Midbrain (tissue), 1 donor: ENCODE measurements at regions not wholly inside any gene's neighbourhood (a gene's known extent, or its start where the extent isn't known, plus 50 kb on each side); places are given as distances from the start of the nearest gene placed in this dataset.
A peak's percentile ranks its signal among the peaks of the same experiment; 100 is the strongest.
"Not testable (repeated sequence)": the region's sequence is repeated elsewhere in the genome, so short reads cannot be mapped to it uniquely, and the experiment has no call there.

ENCODE experiments used
- DNase-seq: peaks from one replicate; lab custom pipeline; 2025; lab: John Stamatoyannopoulos, UW

DNA sequence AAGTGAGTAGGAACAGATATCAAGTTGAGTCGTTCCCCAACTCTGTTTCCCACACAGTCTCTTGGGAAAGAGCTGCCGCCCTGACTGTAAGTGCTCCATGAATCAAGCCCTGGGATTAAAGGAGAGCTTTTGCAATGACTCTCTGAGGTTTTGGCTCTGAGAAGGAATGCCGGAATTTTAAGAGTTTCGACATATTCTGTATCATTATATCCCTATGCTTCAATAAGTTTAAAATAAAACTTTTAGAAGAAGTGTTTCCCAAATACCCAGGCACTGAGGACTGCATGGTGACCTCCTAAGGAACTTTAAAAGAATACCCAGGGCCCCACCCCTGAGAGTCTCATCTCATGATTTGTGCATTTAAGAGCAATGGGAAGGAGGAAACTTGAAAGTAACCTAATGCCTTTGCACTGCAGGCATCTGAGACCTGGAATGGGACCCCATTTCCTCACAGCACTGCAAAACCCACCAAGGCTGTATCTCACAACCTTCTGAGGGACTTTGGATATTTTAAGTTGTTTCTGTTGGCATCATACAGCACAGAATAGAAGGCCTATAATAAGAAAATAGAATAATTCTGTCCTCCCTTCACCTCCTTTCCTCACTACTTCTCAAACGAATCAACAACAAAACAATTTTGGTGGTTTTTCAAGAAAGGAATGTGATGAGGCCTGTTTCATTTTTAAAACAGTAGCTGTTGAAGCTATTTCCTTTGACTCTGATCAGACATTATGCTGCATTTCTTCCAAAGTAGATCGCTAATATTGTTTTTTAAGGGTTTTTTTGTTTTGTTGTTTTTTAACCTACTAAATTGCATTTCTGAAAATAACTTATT lies 121.2 kb downstream of the GASK1B start:
- DNase-seq, result no peak

DNA sequence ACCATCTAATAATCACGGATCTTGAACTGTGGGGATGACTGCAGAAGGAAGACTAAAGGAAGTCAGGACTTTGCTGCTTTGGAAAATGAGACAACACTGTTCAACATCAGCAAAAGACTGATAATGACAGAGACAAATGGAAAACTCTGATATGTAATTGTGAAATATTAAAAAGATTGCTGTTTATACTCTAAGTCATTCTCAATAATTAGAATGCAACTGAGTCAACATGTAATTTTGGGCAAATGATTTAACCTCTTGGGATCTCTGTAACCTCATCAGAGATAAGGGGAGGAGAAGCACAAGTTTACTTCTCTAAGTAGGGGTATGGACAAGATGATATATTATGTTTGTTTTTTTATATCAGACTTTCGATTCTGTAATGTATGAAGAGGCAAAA lies 121.9 kb downstream of the GASK1B start:
- no peak for DNase-seq

DNA sequence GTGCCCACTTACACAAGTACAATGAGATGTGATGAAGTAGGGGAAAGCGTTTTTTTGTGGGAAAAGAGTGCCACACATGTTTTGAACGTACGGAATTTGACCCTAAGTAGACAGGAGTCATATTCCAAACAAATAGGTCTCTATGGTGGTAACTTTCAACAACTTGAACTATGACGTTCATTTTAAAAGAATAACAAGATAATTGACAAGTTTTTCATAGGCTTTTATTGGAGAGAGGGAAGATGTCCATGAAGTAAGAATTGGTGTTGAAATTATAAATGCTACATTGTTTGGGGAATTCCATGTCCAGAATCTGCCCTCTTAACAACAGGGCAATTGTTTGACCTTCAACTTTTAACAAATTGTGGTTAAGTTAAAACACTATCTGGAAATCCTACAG lies 126.5 kb downstream of the GASK1B start:
- DNase-seq, result no peak

DNA sequence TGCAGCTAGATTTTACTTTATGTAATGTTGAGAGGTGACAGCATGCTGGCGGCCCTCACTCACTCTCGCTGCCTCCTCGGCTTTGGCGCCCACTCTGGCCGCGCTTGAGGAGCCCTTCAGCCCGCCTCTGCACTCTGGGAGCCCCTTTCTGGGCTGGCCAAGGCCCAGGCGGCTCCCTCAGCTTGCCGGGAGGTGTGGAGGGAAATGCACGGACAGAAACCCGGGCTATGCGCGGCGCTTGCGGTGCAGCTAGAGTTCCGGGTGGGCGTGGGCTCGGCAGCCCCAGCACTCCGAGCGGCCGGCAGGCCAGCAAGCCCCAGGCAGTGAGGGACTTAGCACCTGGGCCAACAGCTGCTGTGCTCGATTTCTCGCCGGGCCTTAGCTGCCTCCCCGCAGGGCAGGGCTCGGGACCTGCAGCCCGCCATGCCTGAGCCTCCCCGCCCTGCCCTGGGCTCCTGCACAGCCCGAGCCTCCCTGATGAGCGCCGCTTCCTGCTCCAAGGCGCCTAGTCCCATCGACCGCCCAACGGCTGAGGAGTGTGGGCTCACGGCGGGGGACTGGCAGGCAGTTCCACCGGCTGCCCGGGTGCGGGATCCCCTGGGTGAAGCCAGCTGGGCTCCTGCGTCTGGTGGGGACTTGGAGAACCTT lies 128.7 kb downstream of the GASK1B start:
- DNase-seq, result no peak

DNA sequence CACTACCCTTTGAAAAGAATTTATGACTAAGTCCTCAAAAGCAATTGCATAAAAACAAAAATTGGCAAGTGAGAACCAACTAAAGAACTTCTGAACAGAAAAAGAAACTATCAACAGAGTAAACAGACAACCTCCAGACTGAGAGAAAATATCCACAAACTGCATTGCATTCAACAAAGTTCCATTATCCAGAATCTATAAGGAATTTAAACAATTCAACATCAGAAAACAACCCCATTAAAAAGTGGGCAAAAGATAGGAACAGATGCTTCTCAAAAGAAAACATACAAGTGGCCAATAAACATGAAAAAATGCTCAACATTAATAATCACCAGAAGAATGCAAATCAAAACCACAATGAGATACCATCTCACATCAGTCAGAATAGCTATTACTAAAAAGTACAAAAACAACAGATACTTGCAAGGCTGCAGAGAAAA lies 130.2 kb downstream of the GASK1B start:
- no peak for DNase-seq

DNA sequence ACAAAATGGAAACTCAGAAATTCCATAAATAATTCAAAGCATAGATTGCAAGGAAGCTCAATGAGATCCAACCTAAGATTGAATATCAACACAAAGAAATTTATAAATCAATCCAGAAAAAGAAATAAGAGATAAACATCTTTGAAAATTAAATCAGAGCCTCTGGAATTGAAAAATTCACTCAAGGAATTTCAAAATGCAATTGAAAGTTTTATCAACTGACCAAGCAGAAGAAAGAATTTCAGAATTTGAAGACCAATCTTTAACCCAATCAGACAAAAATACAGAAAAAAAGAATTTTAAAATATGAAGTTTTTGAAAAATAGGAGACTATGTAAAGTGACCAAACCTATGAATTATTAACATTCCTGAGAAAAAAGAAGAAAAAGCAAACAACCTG lies 134.1 kb downstream of the GASK1B start:
- no peak for DNase-seq

DNA sequence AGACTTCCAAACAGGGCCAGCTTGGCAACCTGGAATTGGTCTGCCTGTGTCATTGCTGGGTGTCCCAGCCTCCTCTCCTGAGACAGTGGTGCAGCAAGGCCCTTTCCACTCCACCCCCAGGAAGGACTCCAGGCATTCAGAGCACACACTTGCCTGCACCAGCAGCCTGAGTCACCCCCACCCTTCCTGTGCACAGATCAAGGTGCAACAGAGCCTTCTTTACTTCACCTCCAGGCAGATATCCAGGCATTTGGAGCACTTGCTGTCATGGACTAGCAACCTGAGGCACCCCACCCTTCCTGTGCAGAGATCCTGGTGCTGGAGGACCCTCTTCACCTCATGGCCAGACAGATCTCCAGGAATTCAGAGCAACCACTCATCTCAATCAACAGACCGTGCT lies 135.8 kb downstream of the GASK1B start:
- no peak for DNase-seq

DNA sequence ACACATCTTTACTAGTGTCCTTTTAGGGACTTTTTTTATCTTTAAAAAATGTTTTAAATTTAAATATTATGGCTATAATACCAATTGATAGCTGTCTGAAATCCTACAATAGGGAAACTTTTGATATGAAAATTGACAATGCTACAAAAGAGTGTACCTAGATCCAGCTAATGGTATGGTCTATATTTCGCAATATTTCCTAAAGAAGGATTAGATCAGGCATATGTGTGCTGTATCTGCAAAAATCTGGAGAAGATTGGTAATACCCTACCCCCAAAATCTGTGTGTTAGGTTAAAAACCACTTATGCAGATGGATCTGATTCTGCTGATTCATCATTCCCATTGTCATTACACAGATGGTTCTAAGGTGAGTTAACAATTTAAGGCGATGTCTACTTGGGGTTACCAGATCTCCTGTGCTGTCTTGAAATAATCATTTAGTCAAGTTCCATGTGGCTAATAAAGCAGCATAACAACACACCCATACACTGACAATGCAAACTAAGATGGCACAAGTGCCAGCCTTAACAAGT lies 137.1 kb downstream of the GASK1B start:
- DNase-seq, result no peak

DNA sequence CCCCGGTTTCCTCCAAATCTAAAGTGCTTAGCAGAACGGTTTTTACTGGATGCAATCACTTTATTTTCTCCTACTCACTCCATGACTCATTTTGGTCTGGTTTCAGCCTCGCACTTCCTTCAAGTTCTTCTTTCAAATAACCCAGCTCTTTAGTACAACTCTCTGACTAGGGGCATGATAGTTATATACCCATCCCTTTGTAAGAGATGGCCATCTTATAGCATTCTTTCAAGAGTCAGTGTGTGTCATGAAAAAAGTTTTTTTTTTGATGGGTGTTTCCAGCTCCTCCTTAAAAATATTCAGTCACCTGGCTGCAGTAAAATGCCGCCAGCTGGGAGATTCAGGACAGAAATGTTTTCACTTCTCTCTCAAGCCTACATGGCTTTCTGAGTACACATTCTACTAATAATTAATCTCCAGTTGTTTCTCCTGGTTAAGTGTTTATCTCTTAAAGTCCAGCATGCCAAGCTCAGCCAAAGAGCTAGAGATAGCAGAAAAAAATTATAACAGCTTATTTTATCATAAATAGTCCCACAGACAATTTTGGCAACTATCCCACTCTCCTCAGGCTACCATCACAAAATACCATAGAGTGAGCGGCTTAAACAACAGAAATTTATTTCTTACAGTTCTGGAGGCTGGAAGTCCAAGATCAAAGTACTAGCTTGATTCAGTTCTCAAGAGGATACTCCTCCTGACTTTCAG lies 139.3 kb downstream of the GASK1B start:
- no peak for DNase-seq

DNA sequence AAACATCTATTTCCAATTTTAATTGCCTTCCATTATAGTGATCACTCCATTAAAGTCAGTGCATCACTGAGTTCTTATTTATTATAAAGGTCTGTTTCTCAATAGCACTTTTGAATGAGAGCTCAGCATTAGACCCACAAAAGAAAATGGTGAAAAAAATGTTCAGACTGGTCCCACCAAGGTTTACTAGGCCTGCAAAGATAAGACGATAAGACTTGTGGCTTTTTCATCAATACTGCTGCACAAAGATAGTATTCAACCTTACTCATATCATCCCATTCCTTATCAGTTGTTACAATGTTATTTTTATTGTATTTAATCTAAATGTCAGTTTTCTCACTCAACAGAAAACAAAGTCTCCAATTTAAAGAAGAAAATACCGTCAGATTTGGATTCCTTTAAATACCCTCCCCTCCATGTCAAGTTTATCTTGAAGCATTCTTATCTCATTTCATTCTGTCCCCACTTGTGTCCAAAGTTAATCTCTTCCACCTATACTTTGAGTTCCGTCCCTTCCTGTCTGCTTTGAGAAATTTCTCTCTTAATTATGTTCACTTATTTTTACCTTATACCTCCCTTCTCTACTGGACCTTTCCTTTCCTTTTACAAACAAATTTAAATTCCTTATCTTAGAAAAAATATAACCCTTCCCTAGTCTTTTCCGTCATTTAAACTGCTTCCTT lies 140.0 kb downstream of the GASK1B start:
- no peak for DNase-seq

DNA sequence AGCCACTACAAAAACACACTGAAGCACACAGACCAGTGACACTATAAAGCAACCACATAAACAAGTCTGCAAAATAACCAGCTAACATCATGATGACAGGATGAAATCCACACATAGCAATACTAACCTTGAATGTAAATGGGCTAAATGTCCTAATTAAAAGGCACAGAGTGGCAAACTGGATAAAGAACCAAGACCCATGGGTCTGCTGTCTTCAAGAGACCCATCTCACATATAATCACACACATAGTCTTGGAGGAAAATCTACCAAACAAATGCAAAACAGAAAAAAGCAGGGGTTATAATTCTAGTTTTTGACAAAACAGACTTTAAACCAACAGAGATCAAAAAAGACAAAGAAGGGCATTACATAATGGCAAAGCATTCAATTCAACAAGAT lies 144.4 kb downstream of the GASK1B start:
- not testable (repeated sequence) for DNase-seq

DNA sequence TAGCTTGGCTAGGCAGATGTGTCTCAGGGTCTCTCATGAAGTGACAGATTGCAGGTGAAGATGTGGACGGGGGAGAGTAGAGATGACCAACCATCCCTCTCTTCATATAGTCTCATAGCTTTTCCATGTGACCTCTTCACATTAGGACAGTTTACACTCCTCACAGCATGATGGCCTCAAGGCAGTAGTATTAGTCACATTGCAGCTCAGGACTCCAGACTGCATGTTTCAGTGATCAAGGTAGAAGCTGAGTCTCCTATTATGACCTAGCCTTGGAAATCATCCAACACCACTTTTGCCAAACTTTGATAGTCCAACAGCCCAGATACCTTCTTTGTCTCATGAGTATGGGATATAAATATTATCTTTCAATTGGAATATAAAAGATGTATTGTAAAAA lies 147.7 kb downstream of the GASK1B start:
- DNase-seq, result no peak

DNA sequence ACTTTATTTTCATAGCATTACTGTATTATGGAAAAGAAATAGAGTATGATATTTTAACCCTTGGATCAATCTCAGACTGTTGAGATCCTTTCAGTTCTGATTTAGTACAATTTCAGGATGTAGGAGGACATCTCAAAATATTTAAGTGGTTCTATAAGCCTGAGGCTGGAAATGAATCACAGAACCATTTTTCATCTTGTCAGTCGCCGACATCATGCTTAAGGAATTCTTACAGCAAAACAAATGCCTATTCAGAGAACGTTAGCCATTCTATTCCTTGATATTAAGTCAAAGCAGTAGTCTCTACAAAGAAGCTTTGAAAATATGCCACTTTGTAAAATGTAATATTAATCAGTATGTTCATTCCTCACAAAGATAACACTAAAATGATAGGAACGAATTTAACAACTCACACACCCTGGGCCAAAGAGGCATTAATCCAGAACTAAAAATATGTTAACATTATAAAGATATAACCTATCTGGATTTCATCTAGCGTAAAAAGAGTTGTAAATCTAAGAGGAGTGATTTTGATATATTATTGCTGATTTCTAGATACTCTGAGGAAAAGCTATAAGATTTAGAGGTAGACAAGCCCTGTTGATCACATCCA lies 152.0 kb downstream of the GASK1B start:
- no peak for DNase-seq

DNA sequence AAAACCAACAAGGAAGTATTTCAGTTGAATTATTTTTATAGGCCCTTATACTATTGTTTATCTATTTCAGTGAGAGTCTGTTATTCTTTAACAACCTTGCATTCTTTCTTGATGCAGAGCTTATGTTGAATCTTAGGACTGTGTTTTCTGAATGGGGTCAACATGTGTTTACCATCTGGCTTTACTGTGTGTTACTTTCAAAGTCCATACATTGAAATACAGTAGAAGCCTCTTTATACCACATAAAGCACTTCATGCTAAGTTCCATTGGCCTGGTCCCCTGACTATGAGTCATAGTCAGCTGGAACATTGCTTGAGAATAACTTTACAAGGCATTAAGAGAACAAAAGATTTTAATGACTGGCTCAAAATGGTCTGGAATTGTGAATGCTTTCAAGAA lies 152.6 kb downstream of the GASK1B start:
- peak; percentile 6 for DNase-seq

DNA sequence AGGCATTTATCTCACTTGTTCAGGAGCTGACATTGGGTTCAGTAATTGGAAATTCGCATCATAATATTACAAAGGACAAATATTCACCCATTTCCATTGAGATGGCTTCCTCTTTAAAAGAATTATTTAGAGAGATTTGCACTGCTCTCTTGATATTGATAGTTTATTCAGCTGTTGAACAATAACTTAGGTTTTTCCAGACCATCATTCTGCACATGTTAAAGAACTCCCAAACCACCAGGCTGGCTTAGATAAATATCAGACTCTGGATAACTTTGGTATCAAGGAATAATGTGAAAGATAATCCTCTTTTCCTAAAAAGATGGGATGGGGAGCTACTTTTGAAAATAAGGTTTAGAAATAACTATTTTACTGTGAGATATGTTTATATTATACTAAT lies 154.0 kb downstream of the GASK1B start:
- DNase-seq, result no peak

DNA sequence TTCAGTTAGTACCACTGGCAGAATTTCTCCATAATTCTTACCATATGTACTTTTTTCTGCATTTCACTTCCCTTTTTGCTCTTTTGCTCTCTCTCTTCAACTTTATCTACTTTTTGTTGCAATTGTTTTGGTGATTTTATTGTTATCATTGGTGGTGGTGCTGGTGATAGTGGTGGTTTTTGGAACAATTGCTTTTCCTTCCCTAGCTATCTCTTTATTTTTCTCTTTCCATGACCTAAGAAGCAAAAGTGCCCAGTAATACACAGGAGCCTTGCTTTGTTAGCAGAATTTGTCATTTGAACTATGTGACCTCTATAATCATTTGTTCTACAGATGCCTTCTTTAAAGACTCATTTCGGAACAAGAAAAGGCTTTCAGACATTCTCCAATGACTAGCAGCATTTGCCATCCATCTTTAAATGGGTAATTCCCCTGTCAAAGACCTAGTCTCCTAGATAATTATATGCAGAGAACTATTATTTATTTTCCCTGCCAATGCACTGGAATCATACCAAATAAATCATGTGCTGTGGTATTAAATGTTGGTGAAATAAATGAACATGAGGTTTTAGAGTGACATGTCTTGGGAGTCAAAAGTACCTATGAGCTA lies 154.5 kb downstream of the GASK1B start:
- no peak for DNase-seq

DNA sequence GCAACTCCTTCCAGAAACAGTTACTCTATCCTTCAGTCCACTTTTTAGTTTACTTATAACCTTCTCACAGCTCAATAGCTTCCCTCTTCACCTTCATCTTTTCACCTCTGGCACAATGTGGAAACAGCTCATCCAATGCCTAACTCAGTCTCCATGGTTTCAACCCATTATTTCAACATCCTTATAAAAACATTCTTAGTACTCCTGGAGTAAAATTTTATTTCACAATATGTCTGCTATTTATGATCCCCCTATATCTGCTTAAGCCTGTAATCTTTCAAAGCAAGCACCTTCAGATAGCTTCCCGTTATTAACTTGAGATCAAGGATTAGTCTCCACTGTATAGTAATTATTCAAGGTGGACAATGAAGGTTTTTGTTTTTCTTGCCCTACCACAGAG lies 156.3 kb downstream of the GASK1B start:
- no peak for DNase-seq

DNA sequence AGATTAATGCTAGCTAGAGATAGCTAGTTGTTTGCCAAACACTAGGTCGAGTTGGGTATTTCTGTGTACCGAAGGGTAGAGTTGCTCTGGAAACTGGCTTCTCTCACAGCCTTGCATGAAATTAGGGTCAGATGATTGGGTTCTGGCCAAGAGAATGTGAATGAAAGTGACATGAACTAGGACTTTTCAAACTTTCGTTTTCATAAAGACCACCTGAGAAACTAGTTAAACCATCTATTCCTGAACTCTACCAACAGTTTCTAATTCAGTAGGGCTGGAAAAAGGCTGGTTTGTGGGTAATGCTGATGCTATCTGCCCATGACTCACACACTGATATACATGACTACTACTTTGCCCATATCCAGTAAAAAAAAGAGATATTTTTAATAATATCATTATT lies 157.6 kb downstream of the GASK1B start:
- DNase-seq, result peak; percentile 14

DNA sequence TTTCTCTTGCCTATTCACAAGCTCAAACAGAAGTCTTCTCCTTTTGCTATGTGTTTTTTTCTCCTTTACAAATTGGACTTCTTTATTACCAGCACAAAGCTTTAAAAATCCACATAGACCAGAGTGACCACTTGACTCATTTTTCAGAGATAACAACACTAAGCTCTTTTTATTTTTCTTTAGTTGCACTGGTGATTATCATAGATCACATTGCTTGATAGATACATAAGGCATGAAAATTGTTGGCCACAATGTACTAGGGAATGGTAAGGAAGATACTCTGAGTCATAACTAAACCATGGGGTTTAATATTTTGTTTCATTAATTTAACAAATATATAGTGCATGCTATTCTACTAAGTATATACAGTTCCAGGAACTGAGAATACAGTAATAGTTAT lies 159.0 kb downstream of the GASK1B start:
- no peak for DNase-seq

DNA sequence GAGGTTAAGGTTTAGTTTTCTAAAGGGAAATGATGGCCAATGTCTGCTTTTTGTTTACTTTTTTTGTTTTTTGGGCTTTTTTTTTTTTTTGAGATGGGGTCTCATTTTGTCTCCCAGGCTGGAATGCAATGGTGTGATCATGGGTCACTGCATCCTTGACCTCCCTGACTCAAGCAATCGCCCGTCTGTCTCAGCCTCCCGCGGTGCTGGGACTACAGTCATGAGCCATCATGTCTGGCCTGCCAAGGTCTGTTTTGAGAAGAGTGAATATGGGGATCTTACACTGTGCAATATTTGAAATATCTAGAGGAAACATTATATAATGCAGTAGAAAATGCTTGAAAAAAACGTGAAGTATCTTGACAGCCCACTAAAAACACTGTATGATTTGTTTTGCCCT lies 162.5 kb downstream of the GASK1B start:
- no peak for DNase-seq

DNA sequence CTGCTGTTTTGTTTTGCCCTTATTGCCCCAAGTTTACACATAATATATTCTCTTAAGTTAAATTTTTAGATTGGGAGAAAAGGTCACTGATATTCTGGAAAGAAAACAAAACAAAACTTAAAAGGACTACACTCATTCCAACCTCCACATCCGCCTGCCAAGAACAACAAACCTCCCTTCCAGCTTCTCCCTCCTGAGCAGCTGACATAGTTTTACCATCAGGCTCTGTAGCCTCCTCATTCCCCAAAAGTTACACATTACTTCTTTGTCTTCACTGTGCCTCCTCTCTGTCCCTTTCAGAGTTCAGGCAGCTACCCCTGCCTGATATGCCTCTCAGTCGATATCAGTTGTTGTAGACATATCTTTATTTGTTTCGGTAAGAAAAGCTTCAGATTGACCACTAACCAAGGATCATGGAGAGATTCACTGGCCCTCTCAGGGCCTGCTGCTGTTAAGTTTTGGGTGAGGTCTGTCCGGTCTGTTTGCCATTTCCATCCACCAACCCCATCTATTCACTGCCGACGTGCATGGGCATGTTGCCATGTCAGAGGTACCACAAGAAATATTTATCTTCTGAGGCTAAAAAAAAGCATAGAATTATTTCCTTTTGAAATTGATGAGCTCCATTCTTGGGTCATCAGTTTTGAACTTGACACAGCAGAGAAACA lies 164.1 kb downstream of the GASK1B start:
- DNase-seq, result no peak
